Epidermal melanocyte (primary cell): ENCODE measurements at regions not wholly inside any gene's neighbourhood (a gene's known extent, or its start where the extent isn't known, plus 50 kb on each side); places are given as distances from the start of the nearest gene placed in this dataset.
"Not testable (repeated sequence)": the region's sequence is repeated elsewhere in the genome, so short reads cannot be mapped to it uniquely, and the experiment has no call there.

Source experiments
- DNase-seq: peaks from one replicate; pipeline ENCODE4 v3.0.0; 2011; ENCODE audit warnings: low spot score; ENCODE audit not compliant: insufficient read length

GRCh38 chr11:81579339-81579738 lies 1154.3 kb downstream of the FAM181B start:
- DNase-seq = no peak

GRCh38 chr11:81578571-81578970 lies 1155.1 kb downstream of the FAM181B start:
- DNase-seq = no peak

- no peak for DNase-seq
Measured at GRCh38 chr11:81574301-81574700, 1159.4 kb downstream of the FAM181B start.

GRCh38 chr11:81573367-81573766 lies 1160.3 kb downstream of the FAM181B start:
- DNase-seq = no peak

GRCh38 chr11:81570669-81571068 lies 1163.0 kb downstream of the FAM181B start:
- DNase-seq = no peak

GRCh38 chr11:81569999-81570398 lies 1163.7 kb downstream of the FAM181B start:
- no peak for DNase-seq

GRCh38 chr11:81568918-81569317 lies 1164.7 kb downstream of the FAM181B start:
- DNase-seq = no peak

GRCh38 chr11:81548123-81548522 lies 1185.5 kb downstream of the FAM181B start:
- no peak for DNase-seq

- not testable (repeated sequence) for DNase-seq
Measured at GRCh38 chr11:81539806-81540205, 1193.9 kb downstream of the FAM181B start.

- DNase-seq = no peak
Measured at GRCh38 chr11:81515566-81515965, 1218.1 kb downstream of the FAM181B start.

- DNase-seq = peak; percentile 33
Measured at GRCh38 chr11:81497202-81497804, 1236.4 kb downstream of the FAM181B start.

- no peak for DNase-seq
Measured at GRCh38 chr11:81496601-81497000, 1237.1 kb downstream of the FAM181B start.

- no peak for DNase-seq
Measured at GRCh38 chr11:81495699-81496292, 1237.9 kb downstream of the FAM181B start.

- no peak for DNase-seq
Measured at GRCh38 chr11:81494431-81494830, 1239.2 kb downstream of the FAM181B start.

- no peak for DNase-seq
Measured at GRCh38 chr11:81492923-81493445, 1240.7 kb downstream of the FAM181B start.

GRCh38 chr11:81487109-81487508 lies 1246.6 kb downstream of the FAM181B start:
- no peak for DNase-seq

- DNase-seq = no peak
Measured at GRCh38 chr11:81484196-81484595, 1249.5 kb downstream of the FAM181B start.

GRCh38 chr11:81477277-81477676 lies 1256.4 kb downstream of the FAM181B start:
- no peak for DNase-seq

- DNase-seq = no peak
Measured at GRCh38 chr11:81476345-81476744, 1257.3 kb downstream of the FAM181B start.

- no peak for DNase-seq
Measured at GRCh38 chr11:81472646-81473045, 1261.0 kb downstream of the FAM181B start.

GRCh38 chr11:81470446-81470845 lies 1263.2 kb downstream of the FAM181B start:
- DNase-seq = no peak

- DNase-seq = no peak
Measured at GRCh38 chr11:81459766-81460306, 1273.8 kb downstream of the FAM181B start.
